ENCODE measurements at regions not wholly inside any gene's neighbourhood (a gene's known extent, or its start where the extent isn't known, plus 50 kb on each side); places are given as distances from the start of the nearest gene placed in this dataset.

DNA sequence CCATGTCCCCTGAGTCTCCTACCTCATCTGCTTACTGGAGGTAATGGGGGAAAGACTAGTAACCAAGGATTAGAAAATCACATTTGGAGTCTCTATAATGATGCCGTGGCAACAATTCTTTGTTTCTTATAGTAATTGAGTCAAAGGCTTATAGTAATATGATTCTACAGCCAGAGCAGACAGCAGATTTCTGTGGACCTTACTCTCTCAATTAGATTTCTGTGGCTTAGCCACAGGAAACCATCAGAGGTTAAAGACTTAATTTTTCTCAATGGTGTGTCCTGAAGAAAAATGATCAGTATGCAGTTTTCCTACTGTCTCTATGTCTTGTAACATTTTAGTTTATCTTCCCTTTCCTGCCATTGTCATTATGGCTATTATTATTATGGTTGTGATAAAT, 59.3 kb upstream of the CD180 start:
- TF ChIP-seq, protein P1, sequence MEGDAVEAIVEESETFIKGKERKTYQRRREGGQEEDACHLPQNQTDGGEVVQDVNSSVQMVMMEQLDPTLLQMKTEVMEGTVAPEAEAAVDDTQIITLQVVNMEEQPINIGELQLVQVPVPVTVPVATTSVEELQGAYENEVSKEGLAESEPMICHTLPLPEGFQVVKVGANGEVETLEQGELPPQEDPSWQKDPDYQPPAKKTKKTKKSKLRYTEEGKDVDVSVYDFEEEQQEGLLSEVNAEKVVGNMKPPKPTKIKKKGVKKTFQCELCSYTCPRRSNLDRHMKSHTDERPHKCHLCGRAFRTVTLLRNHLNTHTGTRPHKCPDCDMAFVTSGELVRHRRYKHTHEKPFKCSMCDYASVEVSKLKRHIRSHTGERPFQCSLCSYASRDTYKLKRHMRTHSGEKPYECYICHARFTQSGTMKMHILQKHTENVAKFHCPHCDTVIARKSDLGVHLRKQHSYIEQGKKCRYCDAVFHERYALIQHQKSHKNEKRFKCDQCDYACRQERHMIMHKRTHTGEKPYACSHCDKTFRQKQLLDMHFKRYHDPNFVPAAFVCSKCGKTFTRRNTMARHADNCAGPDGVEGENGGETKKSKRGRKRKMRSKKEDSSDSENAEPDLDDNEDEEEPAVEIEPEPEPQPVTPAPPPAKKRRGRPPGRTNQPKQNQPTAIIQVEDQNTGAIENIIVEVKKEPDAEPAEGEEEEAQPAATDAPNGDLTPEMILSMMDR (optimal IDR thresholded peaks at IDR 0.05 in 1 of 3, IDR thresholded peaks at IDR 0.05 in 1 of 3, conservative IDR thresholded peaks at IDR 0.05 in 1 of 3; ENCODE audit: extremely low read depth in 1 of 3, insufficient read depth in 2 of 3, low read length in 3 of 3): no peak
- TF ChIP-seq EZH2 (IDR thresholded peaks at IDR 0.05; ENCODE audit: low read length): no peak
